ENCODE measurements at regions not wholly inside any gene's neighbourhood (a gene's known extent, or its start where the extent isn't known, plus 50 kb on each side); places are given as distances from the start of the nearest gene placed in this dataset.

DNA sequence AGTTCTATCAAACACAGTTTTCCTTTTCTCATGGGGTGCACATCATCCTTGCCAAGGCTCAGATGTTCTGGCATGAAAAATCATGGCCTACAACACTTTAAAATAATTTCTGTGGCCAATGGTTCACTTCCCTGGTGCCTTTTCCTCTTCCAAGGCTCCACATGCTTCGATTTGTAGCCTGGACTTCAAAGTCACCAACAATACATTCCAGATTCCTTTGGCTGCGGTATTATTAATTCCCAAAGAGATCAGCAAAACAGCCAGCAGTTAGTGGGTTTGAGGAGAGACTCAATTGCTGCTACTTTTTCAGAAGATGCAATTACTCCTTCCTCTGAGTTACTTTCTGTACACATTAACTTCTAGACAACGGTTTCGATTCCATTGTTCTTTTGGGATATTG is 80.3 kb upstream of the CCDC80 start:
- Histone ChIP-seq H3K9me2 (ENCODE audit: insufficient read depth) (no peaks in the 10 kb centered on the region), H3F3A (ENCODE audit: insufficient read depth, low read depth) (no peaks in the 10 kb centered on the region), H4K20me1 (ENCODE audit: insufficient read depth) (no peaks in the 10 kb centered on the region), H3K4me1 (replicated peaks; ENCODE audit: insufficient read depth) (no peaks in the 10 kb centered on the region), H3K36me3 (ENCODE audit: low read depth) (no peaks in the 10 kb centered on the region), H3K79me2 (ENCODE audit: low read depth) (no peaks in the 10 kb centered on the region), H2AFZ (no peak overlapping the region), H3K27me3 (ENCODE audit: insufficient read depth, low read depth) (no peaks in the 10 kb centered on the region), H3K4me2 (no peak overlapping the region), H3K9me3 (ENCODE audit: insufficient read depth, low read depth) (no peaks in the 10 kb centered on the region), H3K4me3 (no peak overlapping the region), H3K27ac (no peak overlapping the region)
- no TSS peak for BruUV-seq (replicated peaks)
- ChIA-PET CTCF (no interaction called here), POLR2A (ENCODE audit: unreplicated experiment) (no interaction called here)
- DNase-seq, result no peak
- intact Hi-C loops (cut with micrococcal nuclease; ENCODE audit: unreplicated experiment), result no loop called here
- no peak for TF ChIP-seq EZH2 (IDR thresholded peaks at IDR 0.05; ENCODE audit: low read depth)
- TF ChIP-seq, protein P1, sequence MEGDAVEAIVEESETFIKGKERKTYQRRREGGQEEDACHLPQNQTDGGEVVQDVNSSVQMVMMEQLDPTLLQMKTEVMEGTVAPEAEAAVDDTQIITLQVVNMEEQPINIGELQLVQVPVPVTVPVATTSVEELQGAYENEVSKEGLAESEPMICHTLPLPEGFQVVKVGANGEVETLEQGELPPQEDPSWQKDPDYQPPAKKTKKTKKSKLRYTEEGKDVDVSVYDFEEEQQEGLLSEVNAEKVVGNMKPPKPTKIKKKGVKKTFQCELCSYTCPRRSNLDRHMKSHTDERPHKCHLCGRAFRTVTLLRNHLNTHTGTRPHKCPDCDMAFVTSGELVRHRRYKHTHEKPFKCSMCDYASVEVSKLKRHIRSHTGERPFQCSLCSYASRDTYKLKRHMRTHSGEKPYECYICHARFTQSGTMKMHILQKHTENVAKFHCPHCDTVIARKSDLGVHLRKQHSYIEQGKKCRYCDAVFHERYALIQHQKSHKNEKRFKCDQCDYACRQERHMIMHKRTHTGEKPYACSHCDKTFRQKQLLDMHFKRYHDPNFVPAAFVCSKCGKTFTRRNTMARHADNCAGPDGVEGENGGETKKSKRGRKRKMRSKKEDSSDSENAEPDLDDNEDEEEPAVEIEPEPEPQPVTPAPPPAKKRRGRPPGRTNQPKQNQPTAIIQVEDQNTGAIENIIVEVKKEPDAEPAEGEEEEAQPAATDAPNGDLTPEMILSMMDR (conservative IDR thresholded peaks at IDR 0.05), result no peak

DNA sequence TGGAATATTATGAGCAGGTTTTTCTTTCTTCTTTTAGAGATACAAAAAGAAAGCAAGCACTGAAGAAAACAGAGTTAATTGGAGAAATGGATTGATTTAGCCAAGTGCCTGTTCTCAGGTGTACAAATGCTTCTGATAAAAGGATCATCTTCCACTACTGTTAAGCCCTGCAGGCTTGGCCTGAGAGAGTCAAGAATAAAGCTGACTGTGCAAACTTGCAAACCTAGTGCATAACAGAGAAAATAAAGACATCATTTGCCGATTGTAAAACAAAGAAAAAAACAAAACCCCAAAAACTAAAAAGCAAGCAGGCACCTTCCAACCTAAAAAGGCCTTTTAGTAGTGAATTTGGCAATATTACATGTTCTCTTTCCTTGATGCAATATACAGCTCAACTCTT is 78.0 kb upstream of the CCDC80 start:
- CTCF ChIA-PET, result no interaction called here
- TF ChIP-seq, protein P1 (conservative IDR thresholded peaks at IDR 0.05), result no peak
- Histone ChIP-seq H3K27ac (no peak overlapping the region), H3F3A (ENCODE audit: insufficient read depth, low read depth) (no peaks in the 10 kb centered on the region), H3K79me2 (ENCODE audit: low read depth) (no peaks in the 10 kb centered on the region), H3K9me3 (ENCODE audit: insufficient read depth, low read depth) (no peaks in the 10 kb centered on the region), H3K9me2 (ENCODE audit: insufficient read depth) (no peaks in the 10 kb centered on the region), H3K4me2 (no peak overlapping the region), H3K4me1 (replicated peaks; ENCODE audit: insufficient read depth) (no peaks in the 10 kb centered on the region), H4K20me1 (ENCODE audit: insufficient read depth) (no peaks in the 10 kb centered on the region), H3K27me3 (ENCODE audit: insufficient read depth, low read depth) (no peaks in the 10 kb centered on the region), H2AFZ (no peak overlapping the region), H3K36me3 (ENCODE audit: low read depth) (no peaks in the 10 kb centered on the region), H3K4me3 (no peak overlapping the region)
- POLR2A ChIA-PET (ENCODE audit: unreplicated experiment), result no interaction called here
- no TSS peak for BruUV-seq (replicated peaks)
- no peak for DNase-seq
- intact Hi-C loops (cut with micrococcal nuclease; ENCODE audit: unreplicated experiment), result no loop called here

DNA sequence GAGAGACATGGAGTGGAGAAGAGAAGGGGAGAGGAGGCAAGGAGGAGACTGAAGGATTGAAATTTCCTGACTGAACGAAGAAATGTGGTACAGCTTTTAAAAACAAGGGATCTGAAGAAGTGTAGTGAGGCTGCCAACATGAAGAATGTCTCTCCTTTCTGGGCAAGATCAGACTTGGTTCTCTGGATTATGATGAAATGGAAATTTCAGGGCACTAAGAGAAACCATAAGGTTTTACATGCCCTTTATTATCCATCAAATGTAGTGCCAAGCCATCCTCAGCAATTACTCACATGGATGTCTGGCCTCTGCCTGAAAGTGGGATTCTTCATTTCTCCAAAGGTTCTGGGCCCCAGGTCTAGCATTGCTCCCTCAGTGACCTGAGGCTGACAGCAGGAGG is 77.6 kb upstream of the CCDC80 start:
- Histone ChIP-seq H3K27ac (no peak overlapping the region), H3K9me2 (ENCODE audit: insufficient read depth) (no peaks in the 10 kb centered on the region), H3K79me2 (ENCODE audit: low read depth) (no peaks in the 10 kb centered on the region), H3K36me3 (ENCODE audit: low read depth) (no peaks in the 10 kb centered on the region), H2AFZ (no peak overlapping the region), H3K4me3 (no peak overlapping the region), H3K4me1 (replicated peaks; ENCODE audit: insufficient read depth) (no peaks in the 10 kb centered on the region), H3K4me2 (no peak overlapping the region), H4K20me1 (ENCODE audit: insufficient read depth) (no peaks in the 10 kb centered on the region), H3K9me3 (ENCODE audit: insufficient read depth, low read depth) (no peaks in the 10 kb centered on the region), H3F3A (ENCODE audit: insufficient read depth, low read depth) (no peaks in the 10 kb centered on the region), H3K27me3 (ENCODE audit: insufficient read depth, low read depth) (no peaks in the 10 kb centered on the region)
- ChIA-PET CTCF (no interaction called here), POLR2A (ENCODE audit: unreplicated experiment) (no interaction called here)
- intact Hi-C loops (cut with micrococcal nuclease; ENCODE audit: unreplicated experiment), result no loop called here
- no peak for DNase-seq
- TF ChIP-seq EZH2 (IDR thresholded peaks at IDR 0.05; ENCODE audit: low read depth), result no peak
- TF ChIP-seq, protein P1 (conservative IDR thresholded peaks at IDR 0.05), result no peak
- BruUV-seq (replicated peaks), result no TSS peak
